ENCODE measurements at regions not wholly inside any gene's neighbourhood (a gene's known extent, or its start where the extent isn't known, plus 50 kb on each side); places are given as distances from the start of the nearest gene placed in this dataset.

GRCh38 chr9:75432386-75432785 is 344.1 kb downstream of the OSTF1 start:
- TF ChIP-seq CTCF (IDR thresholded peaks at IDR 0.05 in 4 of 5, conservative IDR thresholded peaks at IDR 0.05 in 1 of 5) (no peak), POLR2A (IDR thresholded peaks at IDR 0.05) (no peak)
